ENCODE measurements at regions not wholly inside any gene's neighbourhood (a gene's known extent, or its start where the extent isn't known, plus 50 kb on each side); places are given as distances from the start of the nearest gene placed in this dataset.

DNA sequence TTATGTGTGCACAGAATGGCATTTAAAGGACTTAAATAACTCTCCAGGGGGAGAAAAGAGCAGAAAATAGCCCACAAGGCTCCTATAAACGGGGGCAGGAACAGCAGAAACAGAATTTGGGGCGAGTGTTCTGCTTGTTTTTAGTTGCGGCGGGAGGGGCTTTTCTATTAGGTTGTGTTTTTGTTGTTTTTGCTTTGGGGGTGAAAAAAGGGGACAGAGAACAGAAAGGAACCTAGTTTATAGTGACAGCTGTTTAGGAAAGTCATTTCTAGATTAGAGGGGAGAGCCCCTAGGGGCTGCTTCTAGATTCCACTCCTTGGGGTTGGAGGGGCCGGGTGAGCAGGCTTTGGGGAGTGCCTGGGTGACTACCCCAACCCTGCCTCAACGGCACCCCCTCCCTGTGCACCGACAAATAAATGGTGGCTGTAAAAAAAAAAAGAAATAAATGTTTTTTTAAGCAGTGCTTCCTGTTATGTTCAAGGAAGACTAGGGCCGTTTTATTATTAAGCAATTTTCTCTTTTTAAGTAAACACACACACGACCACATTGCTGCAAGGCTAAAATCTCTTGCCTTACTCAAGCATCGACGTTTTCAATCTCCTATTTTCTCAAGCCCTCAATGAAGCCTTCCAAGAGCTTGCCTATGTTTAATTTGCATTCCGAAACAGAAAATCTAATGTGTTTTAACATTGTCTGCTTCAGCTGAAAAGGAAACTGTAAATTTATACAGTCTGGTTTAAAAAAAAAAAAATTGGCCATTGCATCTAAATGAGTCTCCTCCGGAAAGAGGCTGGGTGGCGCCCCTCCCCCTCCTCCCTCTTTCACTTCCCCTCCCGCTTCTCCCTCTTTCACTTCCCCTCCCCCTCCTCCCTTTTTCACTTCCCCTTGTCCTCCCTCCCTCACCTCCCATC is 123.3 kb upstream of the TBL1X start (continued):
- TF ChIP-seq SAP30 (IDR thresholded peaks at IDR 0.05; ENCODE audit: insufficient read depth, insufficient replicate concordance, low read length), result no peak
- TF ChIP-seq TEAD4 (IDR thresholded peaks at IDR 0.05; ENCODE audit: low read depth, low read length), result no peak
- no peak for TF ChIP-seq POU5F1 (IDR thresholded peaks at IDR 0.05; ENCODE audit: low read depth, low read length)
- TF ChIP-seq RNF2 (IDR thresholded peaks at IDR 0.05; ENCODE audit: borderline replicate concordance, low read depth, low read length, missing control alignments, poor library complexity, severe bottlenecking), result no peak
- TF ChIP-seq MAX (IDR thresholded peaks at IDR 0.05), result no peak
